Immature natural killer cell (primary cell): ENCODE measurements at regions not wholly inside any gene's neighbourhood (a gene's known extent, or its start where the extent isn't known, plus 50 kb on each side); places are given as distances from the start of the nearest gene placed in this dataset.

Experiments
- DNase-seq, 3 donors: peaks; one replicate each; pipeline ENCODE4 v3.0.0; 2022; ENCODE audit warnings: mixed read lengths in 1 of 3
- H3K27ac Mint-ChIP-seq, 6 donors: one replicate each; pipeline ENCODE4 v1.8.0; 2020; ENCODE audit warnings: mixed read lengths in 6 of 6, mild to moderate bottlenecking in 5 of 6, inconsistent platforms in 4 of 6, moderate library complexity in 3 of 6
- H3K27me3 Mint-ChIP-seq, 3 donors: one replicate each; pipeline ENCODE4 v1.8.0; 2020 to 2021; ENCODE audit warnings: low read depth in 3 of 3, mild to moderate bottlenecking in 3 of 3, mixed read lengths in 3 of 3, moderate library complexity in 3 of 3, inconsistent platforms in 1 of 3
- H3K36me3 Mint-ChIP-seq, 3 donors: one replicate each; pipeline ENCODE4 v1.8.0; 2020; ENCODE audit warnings: mixed read lengths in 3 of 3, inconsistent platforms in 2 of 3, mild to moderate bottlenecking in 2 of 3
- H3K4me1 Mint-ChIP-seq, 2 donors: one replicate each; pipeline ENCODE4 v1.8.0; 2020; ENCODE audit warnings: inconsistent platforms in 2 of 2, mild to moderate bottlenecking in 2 of 2, mixed read lengths in 2 of 2, moderate library complexity in 1 of 2
- H3K4me3 Mint-ChIP-seq, 5 donors: one replicate each; pipeline ENCODE4 v1.8.0; 2020; ENCODE audit warnings: mild to moderate bottlenecking in 5 of 5, mixed read lengths in 5 of 5, inconsistent platforms in 3 of 5, moderate library complexity in 3 of 5
- H3K9me3 Mint-ChIP-seq, 6 donors: one replicate each; pipeline ENCODE4 v1.8.0; 2020; ENCODE audit warnings: mild to moderate bottlenecking in 6 of 6, mixed read lengths in 6 of 6, inconsistent platforms in 4 of 6, moderate library complexity in 3 of 6

DNA sequence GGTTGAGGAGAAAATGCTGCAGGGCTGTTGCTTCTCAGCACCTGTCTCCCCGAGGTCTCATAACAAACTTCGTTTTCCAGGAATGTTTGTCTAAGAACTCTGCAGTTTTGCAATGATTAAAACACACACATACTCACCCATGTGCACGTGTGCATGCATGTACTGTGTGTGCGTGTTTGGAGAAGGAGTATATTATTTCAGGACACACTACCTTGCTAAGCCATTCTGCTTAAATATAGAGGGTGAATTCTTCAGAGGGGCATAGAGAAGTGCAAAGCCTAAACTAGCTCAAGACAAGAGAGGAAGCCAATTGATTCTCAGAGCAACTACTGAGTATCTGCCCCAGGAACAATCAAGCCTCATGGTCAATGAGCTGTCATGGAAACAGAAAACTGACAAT lies 298.4 kb upstream of the MGMT start:
- Mint-ChIP-seq H3K4me3 (no peak overlapping the region), H3K9me3 (no peaks in the 10 kb centered on the region), H3K27me3 (peaks cover 0 to 3% (median 2%) of the 10 kb centered on the region in 3 donors), H3K36me3 (no peaks in the 10 kb centered on the region), H3K27ac (no peak overlapping the region), H3K4me1 (no peaks in the 10 kb centered on the region)
- DNase-seq, result no peak

DNA sequence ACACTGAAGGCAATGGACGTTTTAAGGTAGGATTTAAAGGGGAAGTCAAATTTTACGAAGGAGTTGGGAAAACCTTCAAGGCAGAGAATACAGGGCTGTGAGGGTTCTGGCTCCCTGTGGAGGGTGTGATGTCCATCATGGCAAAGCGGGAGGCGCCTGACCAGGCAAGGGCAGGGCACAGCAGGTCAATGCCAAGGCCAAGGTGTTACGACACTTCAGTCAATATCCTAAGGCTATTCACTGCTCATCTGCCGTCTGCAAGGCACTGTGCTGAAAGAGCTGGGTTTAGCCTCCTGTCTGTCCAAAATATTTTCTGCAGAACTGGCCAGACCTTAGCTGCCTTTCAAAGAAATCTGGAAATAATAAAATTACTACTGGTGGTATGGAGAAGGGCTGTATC lies 297.9 kb upstream of the MGMT start:
- DNase-seq, result no peak
- H3K27me3 Mint-ChIP-seq, result peaks cover 0 to 4% (median 2%) of the 10 kb centered on the region in 3 donors
- no peaks in the 10 kb centered on the region for H3K9me3 Mint-ChIP-seq
- no peaks in the 10 kb centered on the region for H3K4me1 Mint-ChIP-seq
- H3K36me3 Mint-ChIP-seq, result no peaks in the 10 kb centered on the region
- H3K27ac Mint-ChIP-seq, result no peak overlapping the region
- no peak overlapping the region for H3K4me3 Mint-ChIP-seq

DNA sequence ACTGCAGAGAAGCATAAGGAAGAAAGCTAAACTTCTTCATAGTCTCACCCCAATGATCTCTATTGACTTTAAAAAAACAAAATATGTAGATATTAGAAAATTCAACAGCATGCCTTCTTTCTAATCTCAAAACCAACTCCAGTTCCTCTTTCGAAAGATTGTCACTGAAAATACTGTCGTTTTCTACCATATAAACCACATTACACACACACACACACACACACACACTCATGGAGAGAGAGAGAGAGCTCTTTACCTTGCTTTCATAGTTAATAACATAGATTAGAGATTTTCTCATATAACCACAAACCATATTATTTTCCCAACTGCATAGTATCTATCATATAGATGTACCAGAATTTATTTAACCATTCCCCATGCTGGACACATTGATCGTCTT lies 296.2 kb upstream of the MGMT start:
- H3K4me1 Mint-ChIP-seq, result no peaks in the 10 kb centered on the region
- DNase-seq, result no peak
- no peaks in the 10 kb centered on the region for H3K36me3 Mint-ChIP-seq
- no peak overlapping the region for H3K4me3 Mint-ChIP-seq
- H3K9me3 Mint-ChIP-seq, result no peaks in the 10 kb centered on the region
- no peak overlapping the region for H3K27ac Mint-ChIP-seq
- H3K27me3 Mint-ChIP-seq, result peaks cover 0 to 9% (median 4%) of the 10 kb centered on the region in 3 donors

DNA sequence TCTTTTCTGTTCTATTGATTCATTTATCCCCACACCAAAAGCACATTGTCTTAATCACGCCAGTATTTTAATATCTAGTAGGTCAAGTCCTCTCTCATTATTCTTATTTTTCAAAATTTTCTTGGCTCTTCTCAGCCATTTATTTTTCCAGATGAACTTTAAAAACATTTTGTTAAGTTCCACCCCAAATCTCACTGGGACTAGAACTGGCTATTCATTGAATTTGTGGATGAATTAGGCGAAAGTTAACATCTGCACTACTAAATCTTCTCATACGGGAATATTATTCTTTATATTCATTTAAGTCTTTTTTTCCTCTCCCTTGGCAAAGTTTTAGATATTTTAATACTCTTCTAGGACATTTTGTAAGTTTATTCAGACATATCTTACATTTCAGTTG lies 295.2 kb upstream of the MGMT start:
- H3K36me3 Mint-ChIP-seq, result no peaks in the 10 kb centered on the region
- H3K27me3 Mint-ChIP-seq, result peaks cover 0 to 9% (median 4%) of the 10 kb centered on the region in 3 donors
- H3K4me1 Mint-ChIP-seq, result no peaks in the 10 kb centered on the region
- H3K4me3 Mint-ChIP-seq, result no peak overlapping the region
- no peak overlapping the region for H3K27ac Mint-ChIP-seq
- no peak for DNase-seq
- no peaks in the 10 kb centered on the region for H3K9me3 Mint-ChIP-seq

- peaks cover 0 to 20% (median 2%) of the 10 kb centered on the region in 3 donors for H3K27me3 Mint-ChIP-seq
- H3K36me3 Mint-ChIP-seq, result no peaks in the 10 kb centered on the region
- no peaks in the 10 kb centered on the region for H3K4me1 Mint-ChIP-seq
- no peaks in the 10 kb centered on the region for H3K9me3 Mint-ChIP-seq
- no peak overlapping the region for H3K27ac Mint-ChIP-seq
- no peak for DNase-seq
- H3K4me3 Mint-ChIP-seq, result no peak overlapping the region
Measured at GRCh38 chr10:129174232-129175014, 292.6 kb upstream of the MGMT start.

DNA sequence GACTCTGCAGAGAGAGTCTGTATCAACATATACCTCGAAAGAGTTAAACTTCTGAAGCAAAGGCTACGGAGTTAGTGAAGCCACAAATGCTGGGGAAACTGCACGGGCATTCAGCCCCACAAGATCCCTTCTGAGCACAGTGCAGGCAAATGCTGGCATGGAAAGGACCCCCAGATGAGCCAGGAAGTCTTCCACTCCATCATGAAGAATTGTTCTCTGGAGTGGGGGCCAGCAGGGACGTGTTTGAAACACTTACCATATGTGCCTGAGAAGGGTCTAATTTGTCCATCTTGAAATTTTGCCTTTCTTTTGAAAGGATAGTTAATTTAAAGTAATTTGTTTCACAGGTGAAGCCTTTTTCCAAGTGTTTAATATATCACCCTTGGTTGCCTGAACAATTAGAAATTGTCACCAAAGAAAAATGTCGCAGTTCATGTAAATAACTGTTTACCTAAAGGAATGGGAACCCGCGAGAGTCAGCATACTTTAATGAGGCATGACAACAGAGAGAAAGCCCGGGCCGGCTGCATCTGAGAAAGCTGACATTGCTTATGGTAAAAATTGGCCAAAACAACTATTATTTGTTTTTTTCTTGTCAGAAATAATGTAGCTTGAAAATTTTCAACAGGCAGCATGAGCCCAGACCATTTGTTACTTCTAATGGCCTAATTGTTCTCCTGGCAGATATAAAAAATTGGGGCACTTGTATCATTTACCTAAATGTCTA lies 287.6 kb upstream of the MGMT start:
- H3K4me3 Mint-ChIP-seq, result no peak overlapping the region
- H3K27ac Mint-ChIP-seq, result no peak overlapping the region
- H3K27me3 Mint-ChIP-seq, result peaks cover 0 to 22% (median 8%) of the 10 kb centered on the region in 3 donors
- H3K4me1 Mint-ChIP-seq, result no peaks in the 10 kb centered on the region
- no peaks in the 10 kb centered on the region for H3K9me3 Mint-ChIP-seq
- no peaks in the 10 kb centered on the region for H3K36me3 Mint-ChIP-seq
- no peak for DNase-seq

- Mint-ChIP-seq H3K4me1 (no peaks in the 10 kb centered on the region), H3K27ac (no peak overlapping the region), H3K9me3 (no peaks in the 10 kb centered on the region), H3K27me3 (peaks cover 0 to 20% (median 6%) of the 10 kb centered on the region in 3 donors), H3K36me3 (no peaks in the 10 kb centered on the region), H3K4me3 (no peak overlapping the region)
- no peak for DNase-seq
Measured at GRCh38 chr10:129179972-129180678, 286.9 kb upstream of the MGMT start.

DNA sequence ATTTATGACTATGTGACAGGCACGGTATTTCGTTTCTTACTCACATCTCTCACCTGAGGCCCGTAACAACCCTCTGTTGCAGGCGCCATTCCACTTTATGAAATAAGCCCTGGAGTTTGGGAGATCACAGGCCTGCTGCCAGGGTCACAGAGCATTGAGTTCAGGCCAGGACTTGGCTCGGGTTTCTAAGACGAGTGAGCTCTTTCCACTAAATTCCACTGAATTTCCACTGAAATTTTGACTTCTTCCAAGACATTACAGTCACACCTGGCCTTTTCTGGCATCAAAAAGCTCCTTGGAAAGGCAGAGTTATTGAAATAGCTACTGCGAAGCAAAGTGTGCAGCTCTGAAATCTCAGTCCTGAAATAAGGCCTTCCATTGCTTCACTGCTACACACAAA lies 282.8 kb upstream of the MGMT start:
- no peak for DNase-seq
- H3K27me3 Mint-ChIP-seq, result peaks cover 2 to 10% (median 7%) of the 10 kb centered on the region in 3 donors
- H3K27ac Mint-ChIP-seq, result no peak overlapping the region
- no peak overlapping the region for H3K4me3 Mint-ChIP-seq
- no peaks in the 10 kb centered on the region for H3K36me3 Mint-ChIP-seq
- peaks cover 0 to 2% (median 0%) of the 10 kb centered on the region in 6 donors for H3K9me3 Mint-ChIP-seq
- H3K4me1 Mint-ChIP-seq, result no peaks in the 10 kb centered on the region

- peaks cover 0 to 2% (median 0%) of the 10 kb centered on the region in 6 donors for H3K9me3 Mint-ChIP-seq
- no peak overlapping the region for H3K4me3 Mint-ChIP-seq
- no peaks in the 10 kb centered on the region for H3K4me1 Mint-ChIP-seq
- no peaks in the 10 kb centered on the region for H3K36me3 Mint-ChIP-seq
- no peak for DNase-seq
- no peak overlapping the region for H3K27ac Mint-ChIP-seq
- peaks cover 2 to 4% (median 2%) of the 10 kb centered on the region in 3 donors for H3K27me3 Mint-ChIP-seq
Measured at GRCh38 chr10:129187331-129187730, 279.7 kb upstream of the MGMT start.

DNA sequence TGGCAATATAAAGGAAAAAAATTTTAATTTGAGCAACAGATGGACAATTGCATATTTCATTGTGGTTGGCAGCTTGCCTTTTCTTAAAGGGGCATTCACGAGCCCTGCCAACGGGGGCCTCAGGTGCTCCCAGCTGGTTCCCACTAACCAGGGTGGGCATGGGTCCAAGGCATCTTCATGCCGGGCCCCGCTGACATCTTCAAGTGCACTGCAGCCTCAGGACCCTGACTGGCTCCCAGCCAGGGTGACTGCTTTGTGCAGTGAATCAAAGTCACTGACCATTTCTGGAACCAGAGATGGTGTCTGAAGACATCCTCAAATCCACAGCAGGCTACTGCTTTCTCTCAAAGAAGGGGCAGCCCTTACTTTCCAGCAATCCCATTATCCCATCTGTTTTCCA lies 275.2 kb upstream of the MGMT start:
- H3K4me3 Mint-ChIP-seq, result no peak overlapping the region
- no peaks in the 10 kb centered on the region for H3K4me1 Mint-ChIP-seq
- peaks cover 4 to 14% (median 4%) of the 10 kb centered on the region in 3 donors for H3K27me3 Mint-ChIP-seq
- no peaks in the 10 kb centered on the region for H3K36me3 Mint-ChIP-seq
- no peak for DNase-seq
- peaks cover 0 to 5% (median under 1%) of the 10 kb centered on the region in 6 donors for H3K9me3 Mint-ChIP-seq
- H3K27ac Mint-ChIP-seq, result no peak overlapping the region

DNA sequence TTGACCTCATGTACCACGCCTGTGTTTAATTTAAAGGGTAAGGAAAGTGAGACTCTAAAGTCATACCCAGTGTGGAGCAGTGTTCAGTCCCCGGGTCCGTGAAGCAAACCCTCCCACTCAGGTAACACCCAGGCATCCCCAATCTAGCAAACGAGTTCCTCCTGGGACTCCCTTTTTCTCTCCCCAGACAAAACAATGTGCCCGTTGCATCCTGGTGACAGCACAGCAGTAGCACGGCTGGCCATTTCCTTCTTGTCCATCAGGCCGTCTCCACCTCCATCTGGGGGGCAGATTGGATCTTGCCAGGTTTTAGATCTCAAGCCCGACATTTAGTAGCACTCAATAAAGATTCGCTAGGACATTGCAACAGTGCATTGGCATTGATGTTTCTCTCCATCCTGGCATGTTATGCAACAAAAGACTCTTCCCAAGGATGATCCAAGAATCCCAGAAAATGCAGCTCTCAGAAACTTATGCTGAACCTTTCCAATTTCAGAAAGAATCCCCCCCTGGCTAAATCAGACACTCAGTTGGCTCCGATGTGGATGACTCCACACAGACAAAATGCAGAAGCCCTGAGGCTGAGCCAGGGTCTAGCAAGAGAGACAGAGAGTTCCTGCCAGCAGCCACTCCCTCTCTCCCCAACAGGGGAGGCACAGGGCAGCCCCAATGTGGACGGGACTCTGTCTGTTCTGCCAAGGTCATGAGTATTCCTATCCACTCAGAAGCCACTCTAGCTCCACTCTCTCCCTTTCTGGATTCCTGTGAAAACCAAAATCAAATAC lies 274.5 kb upstream of the MGMT start:
- H3K9me3 Mint-ChIP-seq, result peaks cover 0 to 5% (median 0%) of the 10 kb centered on the region in 6 donors
- H3K4me3 Mint-ChIP-seq, result no peak overlapping the region
- no peaks in the 10 kb centered on the region for H3K4me1 Mint-ChIP-seq
- H3K27me3 Mint-ChIP-seq, result peaks cover 4 to 14% (median 4%) of the 10 kb centered on the region in 3 donors
- no peak overlapping the region for H3K27ac Mint-ChIP-seq
- no peaks in the 10 kb centered on the region for H3K36me3 Mint-ChIP-seq
- DNase-seq, result no peak

DNA sequence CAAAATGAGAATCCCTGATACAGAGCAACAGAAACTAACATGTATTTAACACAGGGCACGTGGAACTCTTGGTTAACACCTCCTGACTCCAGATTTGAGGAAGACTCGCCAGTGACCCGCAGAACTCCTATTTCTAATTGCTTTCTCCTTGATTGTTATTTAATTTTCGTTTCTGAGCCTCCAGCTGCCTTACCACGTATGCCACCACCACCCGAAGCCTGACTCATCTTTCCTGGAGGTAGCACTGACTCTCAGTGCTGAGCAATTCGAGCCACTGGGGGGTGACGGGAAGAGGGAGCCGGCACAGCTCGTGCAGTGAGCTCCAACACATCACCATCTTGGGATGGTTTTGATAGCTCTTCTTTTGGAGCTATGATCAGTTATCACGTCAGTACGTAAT lies 273.9 kb upstream of the MGMT start:
- peaks cover 0 to 5% (median 0%) of the 10 kb centered on the region in 6 donors for H3K9me3 Mint-ChIP-seq
- H3K4me1 Mint-ChIP-seq, result no peaks in the 10 kb centered on the region
- peaks cover 4 to 14% (median 4%) of the 10 kb centered on the region in 3 donors for H3K27me3 Mint-ChIP-seq
- H3K36me3 Mint-ChIP-seq, result no peaks in the 10 kb centered on the region
- H3K27ac Mint-ChIP-seq, result no peak overlapping the region
- H3K4me3 Mint-ChIP-seq, result no peak overlapping the region
- DNase-seq, result no peak

DNA sequence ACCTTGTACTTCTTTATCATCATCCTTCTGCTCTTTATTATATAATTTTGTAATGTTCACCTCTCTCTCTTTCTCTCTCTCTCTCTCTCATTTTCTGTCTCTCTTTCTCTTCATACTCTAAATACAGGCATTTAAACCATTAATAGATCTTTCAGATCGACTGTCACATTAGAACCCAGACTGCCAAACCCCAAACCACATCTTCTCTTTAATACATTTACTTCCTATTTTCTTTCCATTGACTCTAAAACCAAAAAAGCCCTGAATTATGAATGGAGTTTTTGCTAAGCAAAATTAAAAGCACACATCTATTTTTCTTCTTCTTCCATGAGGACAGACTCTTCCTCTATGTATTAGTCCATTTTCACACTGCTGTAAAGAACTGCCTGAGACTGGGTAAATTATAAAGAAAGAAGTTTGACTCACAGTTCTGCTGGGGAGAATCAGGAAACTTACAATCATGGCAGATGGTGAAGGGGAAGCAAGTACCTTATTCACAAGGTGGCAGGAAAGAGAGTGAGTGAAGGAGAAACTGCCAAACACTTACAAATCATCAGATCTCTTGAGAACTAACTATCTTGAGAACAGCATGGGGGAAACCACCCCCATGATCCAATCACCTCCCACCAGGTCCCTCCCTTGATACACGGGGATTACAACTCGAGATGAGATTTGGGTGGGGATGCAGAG lies 272.7 kb upstream of the MGMT start:
- Mint-ChIP-seq H3K4me3 (no peak overlapping the region), H3K27ac (no peak overlapping the region), H3K27me3 (peaks cover 2 to 17% (median 4%) of the 10 kb centered on the region in 3 donors), H3K36me3 (no peaks in the 10 kb centered on the region), H3K4me1 (no peaks in the 10 kb centered on the region), H3K9me3 (peaks cover 0 to 5% (median 0%) of the 10 kb centered on the region in 6 donors)
- no peak for DNase-seq
